ENCODE measurements at regions not wholly inside any gene's neighbourhood (a gene's known extent, or its start where the extent isn't known, plus 50 kb on each side); places are given as distances from the start of the nearest gene placed in this dataset.

DNA sequence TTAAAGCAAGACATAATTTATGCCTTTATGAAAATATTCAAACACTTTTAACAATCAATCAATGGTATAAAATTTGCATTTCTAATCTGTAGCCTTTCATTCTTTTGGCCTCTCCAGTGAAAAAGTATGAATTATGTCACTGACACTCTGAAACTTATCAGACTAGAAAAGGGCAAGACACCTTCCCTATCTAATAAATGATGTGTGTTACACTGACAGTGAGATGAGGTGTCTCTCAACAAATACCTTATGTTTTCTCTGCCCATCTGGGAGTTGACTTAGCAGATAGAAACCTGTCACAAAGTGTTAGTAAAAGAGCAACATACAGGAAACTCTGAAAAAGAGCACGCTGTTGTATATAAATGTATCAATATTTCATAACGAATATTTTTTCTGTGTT is 94.2 kb upstream of the TECRL start:
- TF ChIP-seq, protein P1, sequence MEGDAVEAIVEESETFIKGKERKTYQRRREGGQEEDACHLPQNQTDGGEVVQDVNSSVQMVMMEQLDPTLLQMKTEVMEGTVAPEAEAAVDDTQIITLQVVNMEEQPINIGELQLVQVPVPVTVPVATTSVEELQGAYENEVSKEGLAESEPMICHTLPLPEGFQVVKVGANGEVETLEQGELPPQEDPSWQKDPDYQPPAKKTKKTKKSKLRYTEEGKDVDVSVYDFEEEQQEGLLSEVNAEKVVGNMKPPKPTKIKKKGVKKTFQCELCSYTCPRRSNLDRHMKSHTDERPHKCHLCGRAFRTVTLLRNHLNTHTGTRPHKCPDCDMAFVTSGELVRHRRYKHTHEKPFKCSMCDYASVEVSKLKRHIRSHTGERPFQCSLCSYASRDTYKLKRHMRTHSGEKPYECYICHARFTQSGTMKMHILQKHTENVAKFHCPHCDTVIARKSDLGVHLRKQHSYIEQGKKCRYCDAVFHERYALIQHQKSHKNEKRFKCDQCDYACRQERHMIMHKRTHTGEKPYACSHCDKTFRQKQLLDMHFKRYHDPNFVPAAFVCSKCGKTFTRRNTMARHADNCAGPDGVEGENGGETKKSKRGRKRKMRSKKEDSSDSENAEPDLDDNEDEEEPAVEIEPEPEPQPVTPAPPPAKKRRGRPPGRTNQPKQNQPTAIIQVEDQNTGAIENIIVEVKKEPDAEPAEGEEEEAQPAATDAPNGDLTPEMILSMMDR (conservative IDR thresholded peaks at IDR 0.05; ENCODE audit: low read depth, low read length), result no peak
- TF ChIP-seq EZH2 (IDR thresholded peaks at IDR 0.05; ENCODE audit: low read length, unreplicated experiment), result no peak
